CD14-positive monocyte (primary cell): ENCODE measurements at regions not wholly inside any gene's neighbourhood (a gene's known extent, or its start where the extent isn't known, plus 50 kb on each side); places are given as distances from the start of the nearest gene placed in this dataset.

Source experiments
- DNase-seq, 3 donors: peaks; one replicate each; pipeline ENCODE4 v3.0.0-alpha.2; 2011 to 2022
- H2AFZ ChIP-seq: 2 replicates; pipeline ENCODE4 v1.6.0; 2012; ENCODE audit warnings: mild to moderate bottlenecking, low read depth, low read length, inconsistent platforms; ENCODE audit not compliant: insufficient read depth, poor library complexity, severe bottlenecking
- H3K27ac ChIP-seq, 2 donors: 1 replicate in 1 of 2; 2 replicates in 1 of 2; pipeline ENCODE4 v1.5.1; 2012 to 2013; ENCODE audit warnings: low read length in 2 of 2, control low read depth in 1 of 2, inconsistent platforms in 1 of 2, low read depth in 1 of 2, mild to moderate bottlenecking in 1 of 2
- H3K27me3 ChIP-seq, 2 donors: one replicate each; pipeline versions ENCODE4 v1.6.0 to v1.6.1; 2011 to 2013; ENCODE audit warnings: low read length in 2 of 2; ENCODE audit not compliant: control insufficient read depth in 2 of 2, insufficient read depth in 2 of 2
- H3K36me3 ChIP-seq, 2 donors: replicated peaks in 1 of 2; 1 replicate in 1 of 2; 2 replicates in 1 of 2; pipeline versions ENCODE4 v1.5.1 to v1.6.1; 2012 to 2013; ENCODE audit warnings: low read length in 2 of 2, control low read depth in 1 of 2, inconsistent platforms in 1 of 2, mild to moderate bottlenecking in 1 of 2; ENCODE audit not compliant: insufficient read depth in 2 of 2, control insufficient read depth in 1 of 2
- H3K4me1 ChIP-seq, 2 donors: 1 replicate in 1 of 2; 2 replicates in 1 of 2; pipeline versions ENCODE4 v1.5.1 to v1.6.1; 2012 to 2013; ENCODE audit warnings: low read length in 2 of 2, control low read depth in 1 of 2, inconsistent platforms in 1 of 2, mild to moderate bottlenecking in 1 of 2, moderate library complexity in 1 of 2; ENCODE audit not compliant: insufficient read depth in 2 of 2, control insufficient read depth in 1 of 2
- H3K4me2 ChIP-seq: replicated peaks from 2 replicates; pipeline ENCODE3; 2012; ENCODE audit warnings: low read length, moderate library complexity, mild to moderate bottlenecking; ENCODE audit not compliant: poor library complexity, severe bottlenecking; ENCODE audit errors: extremely low read depth
- H3K4me3 ChIP-seq, 3 experiments: fragments of 200-600 bp in 1 of 3; sonication (generic) in 1 of 3; replicated peaks in 1 of 3; 1 replicate in 2 of 3; 2 replicates in 1 of 3; pipeline ENCODE4 v1.5.1; 2011 to 2013; ENCODE audit warnings: low read length in 3 of 3, mild to moderate bottlenecking in 3 of 3, control low read depth in 2 of 3, low read depth in 2 of 3, inconsistent platforms in 1 of 3, moderate library complexity in 1 of 3
- H3K79me2 ChIP-seq: 2 replicates; pipeline ENCODE4 v1.6.0; 2012; ENCODE audit warnings: mild to moderate bottlenecking, control low read depth, inconsistent platforms, low read length, moderate library complexity; ENCODE audit not compliant: insufficient read depth
- H3K9ac ChIP-seq: 2 replicates; pipeline ENCODE4 v1.6.0; 2017; ENCODE audit warnings: low read length, mild to moderate bottlenecking; ENCODE audit not compliant: insufficient read depth, poor library complexity, severe bottlenecking
- H3K9me3 ChIP-seq, 2 donors: replicated peaks in 1 of 2; 1 replicate in 1 of 2; 2 replicates in 1 of 2; pipeline versions ENCODE4 v1.5.1 to v1.6.1; 2012 to 2013; ENCODE audit warnings: low read length in 2 of 2, control low read depth in 1 of 2; ENCODE audit not compliant: control insufficient read depth in 1 of 2, insufficient read depth in 1 of 2
- H4K20me1 ChIP-seq: 2 replicates; pipeline ENCODE4 v1.6.0; 2012; ENCODE audit warnings: mild to moderate bottlenecking, low read length, control low read depth, moderate library complexity; ENCODE audit not compliant: insufficient read depth
- H3K27ac Mint-ChIP-seq, 7 donors: one replicate each; pipeline ENCODE4 v1.8.0; 2020; ENCODE audit warnings: mild to moderate bottlenecking in 7 of 7, mixed read lengths in 7 of 7, moderate library complexity in 6 of 7, inconsistent platforms in 2 of 7
- H3K27me3 Mint-ChIP-seq, 3 donors: one replicate each; pipeline ENCODE4 v1.8.0; 2021 to 2022; ENCODE audit warnings: low read depth in 3 of 3, mild to moderate bottlenecking in 3 of 3, mixed read lengths in 3 of 3, moderate library complexity in 3 of 3, inconsistent platforms in 1 of 3
- H3K36me3 Mint-ChIP-seq, 2 donors: one replicate each; pipeline ENCODE4 v1.8.0; 2020; ENCODE audit warnings: mixed read lengths in 2 of 2, inconsistent platforms in 1 of 2, mild to moderate bottlenecking in 1 of 2
- H3K4me1 Mint-ChIP-seq: one replicate; pipeline ENCODE4 v1.8.0; 2020; ENCODE audit warnings: mild to moderate bottlenecking, mixed read lengths
- H3K4me3 Mint-ChIP-seq, 2 donors: one replicate each; pipeline ENCODE4 v1.8.0; 2020; ENCODE audit warnings: mild to moderate bottlenecking in 2 of 2, mixed read lengths in 2 of 2, moderate library complexity in 1 of 2
- H3K9me3 Mint-ChIP-seq, 7 donors: one replicate each; pipeline ENCODE4 v1.8.0; 2020 to 2022; ENCODE audit warnings: mixed read lengths in 7 of 7, mild to moderate bottlenecking in 6 of 7, moderate library complexity in 6 of 7, inconsistent platforms in 2 of 7
- CTCF ChIP-seq: fragments of 200-600 bp; IDR thresholded peaks from one replicate; pipeline ENCODE4 v1.8.0; 2022; ENCODE audit warnings: antibody characterized with exemption, mild to moderate bottlenecking
- WGBS: methylation state at CpG from one replicate; pipeline ENCODE4 v1.1.5; 2013; ENCODE audit warnings: missing lambda C conversion rate; ENCODE audit not compliant: insufficient coverage; 5-methylcytosine and 5-hydroxymethylcytosine counted together
- intact Hi-C, 2 donors: fragments of 100-400 bp; cut with micrococcal nuclease; formaldehyde crosslinking; loops; one replicate each; pipeline versions ENCODE4 v1.15.0 to v1.15.1; 2023

- intact Hi-C loops, result no loop called here
- Mint-ChIP-seq H3K36me3 (no peaks in the 10 kb centered on the region), H3K4me3 (no peak overlapping the region), H3K9me3 (peaks cover 0 to 6% (median 0%) of the 10 kb centered on the region in 7 donors), H3K27me3 (no peaks in the 10 kb centered on the region), H3K27ac (no peak overlapping the region), H3K4me1 (no peaks in the 10 kb centered on the region)
- H3K27ac ChIP-seq, result no peak overlapping the region
- WGBS, result no CpG with 5 or more reads among the region's 1 CpG
- no peak for DNase-seq
- H3K9ac ChIP-seq, result no peak overlapping the region
- H3K4me1 ChIP-seq, result no peaks in the 10 kb centered on the region
- H2AFZ ChIP-seq, result no peak overlapping the region
- H3K4me2 ChIP-seq, result no peak overlapping the region
- H3K27me3 ChIP-seq, result no peaks in the 10 kb centered on the region
- H3K9me3 ChIP-seq, result peaks cover 0 to 6% of the 10 kb centered on the region in 2 donors
- no peaks in the 10 kb centered on the region for H3K79me2 ChIP-seq
- H4K20me1 ChIP-seq, result no peaks in the 10 kb centered on the region
- no peak for TF ChIP-seq CTCF
- no peaks in the 10 kb centered on the region for H3K36me3 ChIP-seq
- no peak overlapping the region for H3K4me3 ChIP-seq
These were observed 181.3 kb downstream of the VEGFC start for GRCh38 chr4:176611381-176611780.

GRCh38 chr4:176611951-176612350 is 180.8 kb downstream of the VEGFC start:
- Mint-ChIP-seq H3K27ac (no peak overlapping the region), H3K27me3 (no peaks in the 10 kb centered on the region), H3K36me3 (no peaks in the 10 kb centered on the region), H3K4me3 (no peak overlapping the region), H3K4me1 (no peaks in the 10 kb centered on the region), H3K9me3 (peaks cover 0 to 2% (median 0%) of the 10 kb centered on the region in 7 donors)
- intact Hi-C loops, result no loop called here
- H3K79me2 ChIP-seq, result no peaks in the 10 kb centered on the region
- no peaks in the 10 kb centered on the region for H3K36me3 ChIP-seq
- TF ChIP-seq CTCF, result no peak
- no peak overlapping the region for H3K27ac ChIP-seq
- no peak overlapping the region for H3K4me3 ChIP-seq
- no peaks in the 10 kb centered on the region for H4K20me1 ChIP-seq
- no peaks in the 10 kb centered on the region for H3K4me1 ChIP-seq
- DNase-seq, result no peak
- no peak overlapping the region for H2AFZ ChIP-seq
- no peaks in the 10 kb centered on the region for H3K27me3 ChIP-seq
- peaks cover 0 to 6% of the 10 kb centered on the region in 2 donors for H3K9me3 ChIP-seq
- H3K9ac ChIP-seq, result no peak overlapping the region
- no CpG with 5 or more reads among the region's 1 CpG for WGBS
- H3K4me2 ChIP-seq, result no peak overlapping the region
